Superior temporal gyrus (tissue), 1 donor: ENCODE measurements at regions not wholly inside any gene's neighbourhood (a gene's known extent, or its start where the extent isn't known, plus 50 kb on each side); places are given as distances from the start of the nearest gene placed in this dataset.
"Not testable (repeated sequence)": the region's sequence is repeated elsewhere in the genome, so short reads cannot be mapped to it uniquely, and the experiment has no call there.

Experiments
- DNase-seq: peaks from one replicate; pipeline ENCODE4 v3.0.0-alpha.2; 2016; ENCODE audit errors: extremely low spot score

DNA sequence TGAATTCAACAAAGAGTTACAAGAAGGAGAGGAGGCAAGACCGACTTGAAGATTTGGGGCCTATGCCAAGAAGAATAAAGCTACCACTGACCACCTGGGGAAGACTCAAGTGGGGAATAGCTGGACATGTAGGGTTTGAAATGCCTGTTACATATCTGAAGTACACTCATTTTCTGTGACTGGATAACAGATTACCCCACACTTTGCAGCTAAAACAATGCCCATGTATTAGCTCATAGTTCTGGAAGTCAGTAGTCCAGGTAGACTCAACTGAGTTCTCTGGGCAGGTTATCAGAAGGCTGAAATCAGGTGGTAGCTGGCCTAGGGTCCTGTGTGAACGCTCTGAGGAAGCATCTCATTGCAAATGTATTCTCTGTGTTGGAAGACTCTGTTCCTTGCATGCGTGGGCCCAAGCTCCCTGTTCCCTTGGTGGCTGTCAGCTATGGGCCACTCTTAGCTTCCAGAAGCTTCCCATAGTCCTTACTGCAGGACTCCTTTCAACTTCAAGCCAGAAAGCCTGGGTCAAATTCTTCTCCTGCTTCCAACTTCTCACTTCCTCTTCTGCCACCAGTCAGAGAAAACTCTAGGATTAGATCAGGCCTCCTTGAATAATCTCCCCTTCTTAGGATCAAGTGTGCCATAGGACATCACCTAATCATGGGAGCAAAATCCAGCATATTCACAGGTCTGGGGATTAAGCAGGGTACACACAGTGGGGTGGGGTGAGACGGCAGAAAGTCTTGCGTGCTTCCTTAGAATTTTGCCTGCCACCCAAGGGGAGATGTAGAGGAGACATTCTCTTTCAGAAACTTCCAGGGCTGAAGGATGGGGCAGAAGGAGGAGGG, 187.8 kb downstream of the SHQ1 start:
- DNase-seq = no peak

- no peak for DNase-seq
Observed at GRCh38 chr3:72659596-72659995, 188.6 kb downstream of the SHQ1 start.

- no peak for DNase-seq
Observed at GRCh38 chr3:72659188-72659587, 189.1 kb downstream of the SHQ1 start.

DNA sequence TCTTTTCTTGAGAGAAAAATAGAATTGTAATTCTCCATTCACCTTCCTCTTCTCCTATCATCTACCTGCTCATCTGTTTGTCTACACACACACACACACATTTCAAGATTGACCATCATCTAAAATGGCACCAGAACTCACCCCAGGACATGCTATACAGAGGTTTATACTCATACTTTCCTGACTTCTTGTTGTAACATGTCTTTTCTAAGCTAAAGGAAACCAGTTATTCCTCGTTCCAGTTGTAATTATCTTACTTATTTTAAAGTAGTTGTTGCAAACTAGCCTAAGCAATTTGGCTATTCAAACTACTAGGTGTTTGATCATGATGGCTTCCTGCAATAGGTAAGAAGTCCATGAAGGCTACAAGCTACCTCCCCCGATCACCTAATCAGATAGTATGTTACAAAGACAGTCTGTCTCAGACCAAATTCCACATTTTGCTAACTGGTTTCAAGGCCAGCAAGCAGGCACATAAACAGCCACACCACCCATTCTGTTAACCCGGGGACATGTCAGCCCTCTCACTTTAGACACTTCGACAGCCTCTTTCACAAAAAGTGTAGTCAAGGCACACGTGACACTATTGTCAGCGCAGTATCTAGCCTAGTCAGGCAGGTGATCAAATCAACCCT, 189.7 kb downstream of the SHQ1 start:
- DNase-seq = no peak

DNA sequence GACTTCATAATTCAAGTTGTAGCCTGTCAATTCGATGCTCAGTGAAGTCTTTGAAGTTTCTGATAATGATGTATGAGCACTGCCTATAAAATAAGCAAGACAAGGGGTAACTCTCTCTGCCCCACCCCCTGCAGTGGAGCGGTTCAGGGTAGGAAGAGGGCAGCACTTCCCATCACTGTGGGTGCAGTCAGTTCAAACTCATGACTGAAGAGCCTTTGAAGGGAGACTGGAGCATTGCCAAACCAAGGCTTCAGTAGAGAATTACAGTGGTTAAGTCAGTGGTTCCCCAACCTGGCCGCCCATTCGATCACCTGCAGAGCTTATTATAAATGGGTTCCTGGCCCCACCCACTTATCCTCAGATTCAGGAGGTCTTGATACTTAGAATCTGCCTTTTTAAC, 190.6 kb downstream of the SHQ1 start:
- peak; percentile 46 for DNase-seq

DNA sequence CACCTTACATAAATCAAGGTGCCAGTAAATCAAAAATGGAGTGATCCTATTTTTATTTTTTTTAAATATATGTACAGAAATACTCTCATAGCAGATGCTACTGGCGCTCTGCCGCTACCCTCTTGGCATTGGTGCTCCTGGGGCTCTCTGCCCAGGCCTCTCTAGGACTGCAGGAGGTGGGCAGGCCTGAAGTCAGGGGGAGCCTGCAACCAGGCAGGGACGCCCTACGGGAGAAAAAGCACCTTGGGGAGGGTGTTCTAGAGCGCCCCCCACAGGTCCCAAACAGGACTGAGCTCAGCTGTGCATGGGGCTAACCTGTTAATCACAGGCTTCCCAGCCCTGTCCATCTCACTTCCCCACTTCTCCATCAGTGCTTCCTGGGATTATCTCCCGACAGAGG, 192.5 kb downstream of the SHQ1 start:
- DNase-seq = no peak

DNA sequence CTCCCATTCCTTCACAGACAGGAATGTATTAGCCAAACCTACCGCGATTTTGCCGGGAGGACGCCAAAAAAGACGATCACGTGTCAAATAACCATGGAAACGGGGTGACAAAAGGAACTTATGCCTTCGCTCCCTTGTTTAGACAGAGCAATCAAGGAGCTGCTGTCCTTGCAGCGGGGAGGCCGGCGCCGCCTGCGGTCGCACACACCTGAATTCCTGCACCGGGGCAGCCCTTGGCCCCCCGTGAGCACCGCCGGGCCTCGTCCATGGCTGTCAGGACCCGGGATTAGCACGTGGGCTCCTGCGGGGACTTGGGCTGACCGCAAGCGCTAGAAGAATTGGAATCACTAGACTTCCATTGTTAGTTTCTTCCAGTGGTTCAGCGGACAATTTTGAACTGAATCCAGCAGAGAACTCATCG, 193.1 kb downstream of the SHQ1 start:
- peak; percentile 67 for DNase-seq

- DNase-seq = no peak
Observed at GRCh38 chr3:72652395-72652794, 195.8 kb downstream of the SHQ1 start.

GRCh38 chr3:72651498-72651897, 196.7 kb downstream of the SHQ1 start:
- no peak for DNase-seq

DNA sequence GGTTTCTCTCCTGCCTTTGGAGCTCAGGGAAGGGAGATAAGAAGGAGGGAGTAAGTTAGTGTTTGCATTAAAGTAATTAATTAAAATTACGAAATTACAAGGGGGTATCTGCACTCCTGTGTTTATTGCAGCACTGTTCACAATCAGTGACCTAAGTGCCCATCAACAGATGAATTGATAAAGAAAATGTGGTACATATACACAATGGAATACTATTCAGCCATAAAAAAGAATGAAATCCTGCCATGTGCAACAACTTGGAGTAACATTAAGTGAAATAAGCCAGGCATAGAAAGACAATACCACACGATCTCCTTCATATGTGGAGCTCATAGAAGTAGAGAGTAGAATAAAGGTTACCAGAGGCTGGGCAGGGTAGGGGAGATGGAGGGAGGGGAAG, 202.0 kb downstream of the SHQ1 start:
- DNase-seq = no peak

DNA sequence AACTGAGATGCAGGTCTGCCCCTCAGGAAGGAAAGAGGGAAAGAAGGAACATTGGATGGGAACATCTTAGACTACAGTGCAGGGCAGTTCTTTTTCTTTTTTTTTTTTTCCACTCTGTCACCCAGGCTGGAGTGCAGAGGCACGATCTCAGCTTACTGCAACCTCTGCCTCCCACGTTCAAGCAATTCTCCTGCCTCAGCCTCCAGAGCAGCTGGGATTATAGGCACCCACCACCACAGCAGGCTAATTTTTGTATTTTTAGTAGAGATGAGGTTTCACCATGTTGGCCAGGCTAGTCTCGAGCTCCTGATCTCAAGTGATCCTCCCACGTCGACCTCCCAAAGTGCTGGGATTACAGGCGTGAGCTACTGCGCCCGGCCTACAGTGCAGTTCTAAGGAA, 204.6 kb downstream of the SHQ1 start:
- not testable (repeated sequence) for DNase-seq

GRCh38 chr3:72641684-72642083, 206.6 kb downstream of the SHQ1 start:
- DNase-seq = no peak

DNA sequence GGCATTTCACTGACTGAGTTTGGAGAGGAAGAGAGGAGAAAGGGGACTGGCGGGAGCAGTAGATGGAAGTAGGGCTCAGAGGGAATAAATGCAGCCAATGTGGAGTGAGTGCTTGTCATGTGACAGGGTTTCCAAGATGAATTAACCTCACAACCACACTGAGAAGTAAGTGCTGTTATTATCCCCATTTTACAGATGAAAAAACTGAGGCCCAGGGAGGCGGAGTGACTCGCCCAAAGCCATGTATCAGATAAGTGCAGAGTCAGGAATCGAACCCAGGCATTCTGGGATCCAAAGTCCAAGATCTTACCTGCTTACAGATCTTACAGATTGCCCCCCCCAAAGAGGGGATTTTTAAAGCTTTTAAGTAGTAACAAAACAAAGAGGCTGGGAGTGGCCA, 207.2 kb downstream of the SHQ1 start:
- DNase-seq = no peak

DNA sequence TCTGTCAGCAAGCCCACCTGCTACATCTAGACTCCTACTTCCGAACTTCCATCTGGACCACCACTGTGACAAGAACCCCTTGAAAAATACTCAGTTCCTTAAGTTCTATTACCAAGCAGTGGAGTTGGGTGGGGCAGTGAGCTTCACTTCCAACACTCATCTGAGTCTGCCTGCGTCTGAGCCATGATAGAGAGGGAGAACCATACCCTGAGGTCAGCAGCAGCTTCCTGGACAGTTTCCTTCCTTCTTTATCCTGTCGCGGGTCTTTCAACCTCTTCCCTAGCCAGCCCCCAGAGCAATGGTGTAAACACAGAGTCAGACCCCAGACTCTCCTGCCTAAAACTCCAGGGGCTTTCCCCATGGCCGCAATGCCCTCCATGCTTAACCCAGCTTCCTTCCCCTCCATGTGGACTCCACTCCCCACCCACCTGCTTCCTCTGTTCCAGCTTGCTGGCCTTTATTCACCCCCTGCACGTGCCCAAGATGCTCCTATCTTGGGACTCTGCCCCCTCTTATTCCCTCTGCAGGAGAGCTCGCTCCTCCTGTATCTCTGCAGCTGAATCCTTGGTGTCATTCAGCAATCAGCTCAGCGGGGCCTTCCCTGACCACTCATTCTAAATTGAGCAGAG, 211.2 kb downstream of the SHQ1 start:
- no peak for DNase-seq

DNA sequence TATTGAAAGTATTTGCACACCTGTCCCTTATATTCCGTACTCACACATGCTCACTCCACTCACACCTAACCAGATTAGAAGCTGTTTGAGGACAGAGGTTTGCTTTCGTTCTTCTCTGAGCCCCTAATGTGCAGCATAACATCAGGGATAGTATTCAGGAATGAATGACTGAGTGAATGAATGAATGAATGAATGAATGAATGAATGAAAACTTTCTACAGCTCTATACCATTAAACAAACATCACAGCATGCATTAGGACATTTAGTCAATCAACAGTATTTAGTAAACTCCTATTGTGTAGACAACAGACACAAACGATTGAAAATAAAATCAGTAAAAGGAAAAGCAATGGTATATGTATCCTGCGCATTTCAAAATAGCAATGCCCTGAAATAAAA, 212.7 kb downstream of the SHQ1 start:
- no peak for DNase-seq

- no peak for DNase-seq
Observed at GRCh38 chr3:72634128-72634527, 214.1 kb downstream of the SHQ1 start.

GRCh38 chr3:72633534-72633933, 214.7 kb downstream of the SHQ1 start:
- no peak for DNase-seq

GRCh38 chr3:72633121-72633520, 215.1 kb downstream of the SHQ1 start:
- no peak for DNase-seq

GRCh38 chr3:72632129-72632528, 216.1 kb downstream of the SHQ1 start:
- no peak for DNase-seq

- DNase-seq = no peak
Observed at GRCh38 chr3:72630969-72631344, 217.3 kb downstream of the SHQ1 start.

- DNase-seq = no peak
Observed at GRCh38 chr3:72630327-72630968, 217.8 kb downstream of the SHQ1 start.

GRCh38 chr3:72629191-72629631, 219.0 kb downstream of the SHQ1 start:
- no peak for DNase-seq
